HG03045 (cell line): ENCODE measurements at regions not wholly inside any gene's neighbourhood (a gene's known extent, or its start where the extent isn't known, plus 50 kb on each side); places are given as distances from the start of the nearest gene placed in this dataset.
"Not testable (repeated sequence)": the region's sequence is repeated elsewhere in the genome, so short reads cannot be mapped to it uniquely, and the experiment has no call there.

Experiments
- ATAC-seq: cut with Tn5 transposase; IDR thresholded peaks from one replicate; pipeline ENCODE4 v1.9.1; 2021; ENCODE audit warnings: mild to moderate bottlenecking, moderate library complexity; ENCODE audit not compliant: unreplicated experiment

DNA sequence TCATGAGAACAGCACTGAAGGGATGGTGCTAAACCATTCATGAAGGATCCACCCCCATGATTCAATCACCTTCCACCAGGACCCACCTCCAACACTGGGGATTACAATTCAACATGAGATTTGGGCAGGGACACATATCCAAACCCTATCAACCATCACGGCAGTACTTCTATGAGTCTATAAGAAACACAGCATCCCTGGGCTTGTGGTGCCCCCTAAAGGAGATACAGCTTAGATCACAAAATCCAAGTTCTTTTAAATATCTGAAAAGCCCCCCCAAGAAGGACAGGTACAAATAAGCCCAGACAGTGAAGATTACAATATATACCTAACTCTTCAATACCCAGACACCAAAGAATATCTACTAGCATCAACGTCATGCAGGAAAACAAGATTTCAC is 233.7 kb upstream of the ADRA1B start:
- no peak for ATAC-seq

- ATAC-seq = not testable (repeated sequence)
Observed at GRCh38 chr5:159687892-159688291, 228.4 kb upstream of the ADRA1B start.

- ATAC-seq = no peak
Observed at GRCh38 chr5:159695741-159696294, 220.5 kb upstream of the ADRA1B start.

DNA sequence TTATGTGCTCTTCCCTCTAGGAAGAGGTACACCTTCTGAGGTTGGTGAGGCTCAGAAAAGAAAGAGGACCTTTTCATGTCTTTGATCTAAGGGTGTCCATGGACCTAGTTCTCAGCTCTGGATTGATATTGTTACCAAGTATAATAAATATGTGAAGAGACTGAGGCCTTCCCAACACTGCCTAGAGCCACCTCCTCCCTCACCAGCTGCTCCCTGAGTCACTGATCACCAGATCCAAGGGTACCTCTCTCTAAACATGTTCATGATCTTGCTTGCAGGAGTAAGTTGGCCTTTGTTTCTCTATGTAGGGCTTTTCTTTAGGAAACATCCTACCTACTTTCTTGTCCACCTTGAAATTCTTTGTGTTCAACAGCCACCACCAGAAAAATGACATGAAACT is 218.8 kb upstream of the ADRA1B start:
- ATAC-seq = no peak

- no peak for ATAC-seq
Observed at GRCh38 chr5:159698322-159698721, 218.0 kb upstream of the ADRA1B start.

GRCh38 chr5:159700016-159700415 is 216.3 kb upstream of the ADRA1B start:
- no peak for ATAC-seq

DNA sequence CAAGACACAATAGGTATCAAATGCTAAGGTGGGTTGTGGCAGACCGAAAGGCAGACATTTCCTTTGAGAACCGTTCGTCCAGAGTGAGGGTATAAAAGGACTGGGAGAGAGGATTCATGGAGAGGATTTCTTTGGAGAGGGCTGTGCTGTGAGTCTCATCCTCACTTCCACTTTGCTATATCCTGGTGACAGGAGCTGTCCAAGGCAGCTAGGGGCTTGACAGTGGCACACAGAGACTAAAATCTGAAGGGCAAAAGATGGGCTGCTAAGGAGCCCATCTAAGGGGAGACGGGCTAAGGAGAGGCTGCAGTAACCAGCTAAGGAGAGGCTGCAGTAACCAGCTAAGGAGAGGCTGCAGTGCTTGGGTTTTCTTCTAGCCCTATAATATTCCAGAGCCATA is 214.0 kb upstream of the ADRA1B start:
- ATAC-seq = no peak

DNA sequence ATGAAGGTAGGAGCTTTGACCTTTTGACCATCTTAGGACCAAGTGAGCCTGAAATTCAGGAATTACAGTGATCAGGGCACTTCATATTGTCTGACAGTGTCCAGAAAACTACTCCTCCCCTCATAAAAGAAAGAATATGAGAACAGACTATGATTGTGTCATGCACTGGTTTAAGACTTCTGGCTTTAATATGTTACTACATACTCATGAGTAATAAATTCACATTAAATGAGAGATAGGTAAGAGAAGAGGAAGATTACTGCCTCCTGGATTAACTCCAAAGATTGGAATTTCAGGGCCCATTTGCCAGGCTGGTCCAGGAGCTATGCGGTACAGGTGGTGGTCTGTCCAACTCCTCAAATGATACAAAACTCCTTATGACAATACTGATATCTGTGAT is 213.5 kb upstream of the ADRA1B start:
- ATAC-seq = no peak

DNA sequence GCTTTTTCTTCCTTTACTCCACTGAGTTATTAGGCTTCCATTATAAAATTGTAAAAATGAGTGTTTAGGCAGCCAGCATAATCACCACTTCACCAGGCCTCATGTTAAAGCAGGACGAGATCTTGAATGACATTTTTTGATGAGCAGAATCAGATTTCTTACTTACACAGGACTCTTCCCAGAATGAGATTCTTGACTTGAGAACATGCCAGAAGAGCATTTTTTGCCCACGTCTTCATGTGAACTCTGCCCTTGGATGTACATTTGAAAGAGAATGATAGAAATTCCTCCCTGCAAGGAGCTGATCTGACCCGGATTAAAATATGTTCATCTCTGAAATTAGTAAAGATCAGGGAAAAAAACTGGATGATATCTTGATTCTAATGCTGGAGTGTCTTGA is 212.1 kb upstream of the ADRA1B start:
- ATAC-seq = no peak

DNA sequence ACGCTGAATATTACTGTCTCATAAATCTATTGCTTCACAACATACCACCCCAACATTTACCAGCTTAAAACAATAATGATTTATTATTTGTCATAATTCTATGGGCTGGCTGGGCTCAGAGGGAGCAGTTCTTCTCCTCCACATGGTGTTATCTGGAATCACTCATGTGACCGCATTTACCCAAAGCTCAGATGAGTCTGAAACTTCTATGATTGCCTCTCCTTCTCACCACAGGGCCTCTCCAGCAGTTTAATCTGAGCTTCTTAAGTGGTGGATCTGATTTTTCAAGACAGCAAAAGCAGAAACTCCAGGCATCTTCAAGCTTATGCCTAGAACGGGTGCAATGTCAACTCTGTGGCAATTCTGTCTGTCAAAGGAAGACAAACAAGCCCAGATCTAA is 210.3 kb upstream of the ADRA1B start:
- no peak for ATAC-seq

GRCh38 chr5:159708090-159708489 is 208.2 kb upstream of the ADRA1B start:
- ATAC-seq = no peak

DNA sequence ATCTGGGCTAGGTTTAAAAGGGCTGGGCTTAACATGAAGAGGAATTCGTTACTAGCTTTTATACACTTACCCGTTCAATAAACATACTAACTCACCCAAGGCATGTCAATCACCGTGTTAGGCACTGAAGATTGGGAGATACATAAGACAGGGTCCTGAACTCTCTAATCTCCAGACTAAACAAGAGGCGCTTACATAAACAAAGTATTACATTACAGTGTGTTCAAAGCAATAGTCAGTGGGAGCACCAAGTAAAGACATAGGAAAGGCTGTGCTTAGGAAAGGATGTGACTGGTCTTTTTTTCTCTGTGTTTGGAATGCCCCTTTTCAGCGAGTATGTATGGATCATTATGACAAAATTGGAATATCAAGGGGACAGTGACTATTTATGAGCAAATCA is 203.6 kb upstream of the ADRA1B start:
- ATAC-seq = no peak

- ATAC-seq = no peak
Observed at GRCh38 chr5:159713254-159713653, 203.0 kb upstream of the ADRA1B start.

DNA sequence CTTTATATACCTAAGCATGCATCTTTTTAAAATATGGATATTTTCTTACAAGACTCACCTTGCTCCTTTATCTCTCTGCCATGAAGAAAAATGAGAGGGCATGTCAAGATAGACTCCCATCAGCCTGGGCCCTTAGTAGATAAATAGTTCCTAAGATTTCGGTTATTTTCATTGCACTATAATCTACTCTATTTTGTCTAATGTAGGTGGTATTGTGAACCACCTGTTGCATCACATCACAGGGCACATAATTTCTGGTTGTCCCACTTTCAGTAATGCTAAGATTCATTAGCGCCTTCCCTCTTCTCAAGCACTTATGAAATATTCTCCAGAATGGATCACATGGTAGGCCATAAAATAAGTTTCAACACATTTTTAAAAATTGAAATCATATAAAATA is 202.5 kb upstream of the ADRA1B start:
- no peak for ATAC-seq

DNA sequence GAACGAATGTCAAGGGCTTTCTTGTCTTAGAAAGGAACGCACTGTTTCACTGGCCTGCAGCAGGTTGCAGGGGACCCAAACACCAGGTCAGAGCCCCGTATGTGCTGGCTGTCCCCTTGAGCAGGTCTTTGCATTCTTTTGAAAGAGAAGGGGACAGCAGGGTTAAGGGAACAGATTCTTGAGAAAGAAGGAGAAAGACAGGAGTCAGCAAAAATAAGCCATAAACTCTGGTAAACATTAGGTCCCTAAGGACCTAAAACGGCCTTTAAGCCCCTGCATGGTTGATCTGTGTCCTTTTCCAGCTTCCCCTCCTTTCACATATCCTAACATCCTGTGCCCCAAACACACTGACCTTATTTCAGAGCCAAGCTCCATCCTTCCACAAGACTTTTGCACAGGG is 190.8 kb upstream of the ADRA1B start:
- ATAC-seq = no peak

- ATAC-seq = no peak
Observed at GRCh38 chr5:159727167-159727566, 189.1 kb upstream of the ADRA1B start.

- ATAC-seq = no peak
Observed at GRCh38 chr5:159730285-159730684, 186.0 kb upstream of the ADRA1B start.

- ATAC-seq = no peak
Observed at GRCh38 chr5:159732220-159732619, 184.1 kb upstream of the ADRA1B start.

GRCh38 chr5:159734366-159734765 is 181.9 kb upstream of the ADRA1B start:
- ATAC-seq = no peak

DNA sequence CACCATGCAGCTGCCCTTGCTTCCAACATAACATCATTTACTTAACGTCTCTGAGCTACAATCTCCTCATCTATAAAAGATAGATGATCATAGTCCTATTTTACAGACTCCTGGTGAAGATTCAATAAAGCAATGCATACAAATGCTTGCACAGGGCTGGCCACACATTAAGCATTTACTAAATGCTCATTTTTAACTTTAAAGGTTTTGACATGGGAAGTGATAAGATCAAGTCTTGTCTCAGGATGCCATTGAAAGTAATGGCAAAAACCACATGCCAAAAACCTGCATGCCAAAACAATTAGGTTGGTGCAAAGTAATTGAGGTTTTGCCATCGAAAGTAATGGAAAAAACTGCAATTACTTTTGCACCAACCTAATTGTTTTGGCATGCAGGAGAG is 181.2 kb upstream of the ADRA1B start:
- no peak for ATAC-seq

- no peak for ATAC-seq
Observed at GRCh38 chr5:159735749-159736660, 180.3 kb upstream of the ADRA1B start.

DNA sequence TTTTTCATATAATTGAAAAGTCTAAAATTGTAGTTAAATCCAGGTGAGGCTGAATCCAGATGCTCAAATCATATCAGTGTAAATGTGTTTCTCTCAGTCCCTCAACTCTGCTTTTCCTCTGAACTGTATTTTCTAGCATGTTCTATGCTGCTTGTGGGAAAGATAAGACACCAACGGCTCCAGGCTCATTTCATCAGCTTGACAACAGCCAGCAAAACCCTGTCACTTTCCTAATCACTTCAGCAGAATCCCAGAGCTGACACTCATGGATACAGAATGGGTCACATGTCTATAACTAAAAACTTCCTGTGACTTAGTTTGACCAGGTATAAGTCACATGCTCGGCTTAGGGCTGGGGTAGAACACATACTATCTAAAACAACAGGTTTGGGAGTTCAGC is 179.4 kb upstream of the ADRA1B start:
- ATAC-seq = no peak

GRCh38 chr5:159737263-159737662 is 179.0 kb upstream of the ADRA1B start:
- no peak for ATAC-seq
